Stromal cell of bone marrow (primary cell): ENCODE measurements at regions not wholly inside any gene's neighbourhood (a gene's known extent, or its start where the extent isn't known, plus 50 kb on each side); places are given as distances from the start of the nearest gene placed in this dataset.
"Not testable (repeated sequence)": the region's sequence is repeated elsewhere in the genome, so short reads cannot be mapped to it uniquely, and the experiment has no call there.

ENCODE experiments used
- DNase-seq: peaks from one replicate; pipeline ENCODE4 v3.0.0-alpha.2; 2012; ENCODE audit warnings: low read depth

DNA sequence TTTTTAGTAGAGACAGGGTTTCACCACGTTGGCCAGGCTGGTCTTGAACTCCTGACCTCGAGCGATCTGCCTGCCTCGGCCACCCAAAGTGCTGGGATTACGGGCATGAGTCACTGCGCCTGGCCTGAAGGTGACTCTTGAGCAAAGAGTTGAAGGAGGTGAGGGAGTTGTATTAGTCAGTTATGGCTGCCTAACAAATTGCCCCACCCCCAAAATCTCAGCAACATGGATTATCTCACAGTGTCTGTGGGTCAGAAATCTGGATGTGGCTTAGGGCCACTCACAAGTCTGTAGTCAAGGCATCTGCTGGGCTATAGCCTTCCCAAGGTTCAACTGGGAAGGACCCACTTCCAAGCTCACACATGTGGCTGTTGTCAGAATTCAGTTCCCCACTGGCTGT, 52.8 kb upstream of the ADGRE5 start:
- no peak for DNase-seq

DNA sequence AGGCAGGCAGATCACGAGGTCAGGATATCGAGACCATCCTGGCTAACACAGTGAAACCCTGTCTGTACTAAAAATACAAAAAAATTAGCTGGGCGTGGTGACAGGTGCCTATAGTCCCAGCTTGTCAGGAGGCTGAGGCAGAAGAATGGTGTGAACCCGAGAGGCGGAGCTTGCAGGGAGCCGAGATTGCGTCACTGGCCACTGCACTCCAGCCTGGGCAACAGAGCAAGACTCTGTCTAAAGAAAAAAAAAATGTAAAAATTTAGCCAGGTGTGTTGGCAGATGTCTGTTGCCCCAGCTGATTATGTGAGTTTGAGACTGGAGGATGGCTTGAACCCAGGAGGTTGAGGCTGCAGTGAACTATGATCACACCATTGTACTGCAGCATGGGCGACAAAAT, 54.2 kb upstream of the ADGRE5 start:
- DNase-seq: not testable (repeated sequence)

DNA sequence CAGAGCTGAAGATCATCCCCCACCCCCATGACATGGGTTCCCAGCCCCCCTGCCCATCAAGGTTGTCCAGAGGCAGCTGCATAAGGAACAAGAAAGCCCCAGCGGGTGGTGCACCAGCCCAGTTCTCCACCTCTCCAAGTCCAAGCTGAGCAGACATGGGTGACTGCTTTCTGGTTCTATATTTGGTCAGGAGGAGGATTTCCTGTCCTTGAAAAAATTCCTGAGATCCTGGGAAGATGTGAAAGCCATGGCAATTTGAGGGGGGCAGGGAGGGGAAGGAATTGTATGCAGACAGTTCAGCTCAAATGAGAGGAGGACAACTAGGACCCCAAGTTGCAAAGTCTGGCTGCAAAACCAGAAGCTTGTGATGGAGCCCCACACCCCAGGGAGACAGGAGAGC, 55.4 kb upstream of the ADGRE5 start:
- no peak for DNase-seq

DNA sequence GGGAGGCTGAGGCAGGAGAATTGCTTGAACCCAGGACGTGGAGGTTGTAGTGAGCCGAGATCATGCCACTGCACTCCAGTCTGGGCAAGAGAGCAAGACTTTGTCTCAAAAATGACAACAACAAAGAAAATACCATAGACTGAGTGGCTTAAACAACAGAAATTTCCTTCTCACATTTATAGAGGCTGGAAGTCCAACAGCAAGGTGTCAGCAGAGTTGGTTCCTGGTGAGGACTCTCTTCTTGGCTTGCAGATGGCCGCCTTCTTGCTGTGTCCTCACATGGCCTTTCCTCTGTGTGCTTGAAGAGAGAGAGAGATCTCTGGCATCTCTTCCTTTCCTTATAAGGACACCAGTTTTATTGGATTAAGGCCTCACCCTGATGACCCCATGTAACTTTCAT, 56.1 kb upstream of the ADGRE5 start:
- no peak for DNase-seq

DNA sequence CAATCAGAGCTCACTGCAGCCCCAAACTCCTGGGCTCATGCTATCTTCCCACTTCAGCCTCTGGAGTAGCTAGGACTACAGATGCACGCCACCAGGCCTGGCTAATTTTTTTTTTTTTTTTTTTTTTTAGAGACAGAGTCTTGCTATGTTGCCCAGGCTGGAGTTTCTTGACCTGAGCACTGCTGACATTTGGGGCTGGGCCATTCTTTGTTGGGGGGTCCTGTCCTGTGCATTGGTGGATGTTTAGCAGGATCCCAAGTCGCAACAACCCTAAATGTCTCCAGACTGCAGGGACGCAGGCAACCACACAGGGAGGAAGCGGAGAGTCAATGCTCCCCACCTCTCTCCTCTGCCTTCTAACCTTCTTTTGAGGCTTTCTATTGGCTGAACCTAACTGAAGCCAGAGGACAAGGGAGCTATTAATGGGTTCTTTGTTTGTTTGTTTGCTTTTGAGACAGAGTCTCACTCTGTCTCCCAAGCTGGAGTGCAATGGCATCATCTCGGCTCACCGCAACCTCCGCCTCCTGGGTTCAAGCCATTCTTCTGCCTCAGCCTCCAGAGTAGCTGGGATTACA, 58.3 kb upstream of the ADGRE5 start:
- no peak for DNase-seq

DNA sequence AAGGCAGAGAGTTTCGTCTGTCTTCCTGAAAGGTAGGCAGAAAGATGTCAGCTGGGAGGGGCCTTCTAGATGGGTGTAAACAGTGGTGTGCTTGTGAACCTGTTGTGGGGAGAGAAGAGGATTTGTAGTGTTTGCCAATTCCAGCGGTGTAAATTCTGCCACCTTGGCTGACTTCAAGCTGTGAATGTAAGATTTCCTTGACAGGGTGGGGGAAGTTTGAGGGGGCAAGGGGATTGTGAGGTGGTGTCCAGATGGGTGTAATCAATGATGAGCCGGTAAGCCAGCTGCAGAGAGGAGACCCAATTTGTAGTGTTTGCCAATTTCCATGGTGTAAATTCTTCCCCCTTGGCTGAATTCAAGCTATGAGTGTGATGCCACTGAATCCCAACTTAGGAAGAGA, 61.0 kb upstream of the ADGRE5 start:
- no peak for DNase-seq

DNA sequence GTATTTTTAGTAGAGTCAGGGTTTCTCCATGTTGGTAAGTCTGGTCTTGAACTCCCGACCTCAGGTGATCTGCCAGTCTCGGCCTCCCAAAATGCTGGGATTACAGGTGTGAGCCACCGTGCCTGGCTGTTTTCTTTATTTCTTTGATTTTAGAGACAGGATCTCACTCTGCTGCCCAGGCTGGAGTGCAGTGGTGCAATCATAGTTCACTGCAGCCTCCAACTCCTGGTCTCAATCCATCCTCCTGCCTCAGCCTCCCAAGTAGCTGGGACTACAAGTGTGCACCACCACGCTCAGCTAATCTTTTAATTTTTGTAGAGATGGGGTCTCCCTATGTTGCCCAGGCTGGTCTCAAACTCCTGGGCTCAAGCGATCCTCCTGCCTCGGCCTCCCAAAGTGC, 61.5 kb upstream of the ADGRE5 start:
- not testable (repeated sequence) for DNase-seq

DNA sequence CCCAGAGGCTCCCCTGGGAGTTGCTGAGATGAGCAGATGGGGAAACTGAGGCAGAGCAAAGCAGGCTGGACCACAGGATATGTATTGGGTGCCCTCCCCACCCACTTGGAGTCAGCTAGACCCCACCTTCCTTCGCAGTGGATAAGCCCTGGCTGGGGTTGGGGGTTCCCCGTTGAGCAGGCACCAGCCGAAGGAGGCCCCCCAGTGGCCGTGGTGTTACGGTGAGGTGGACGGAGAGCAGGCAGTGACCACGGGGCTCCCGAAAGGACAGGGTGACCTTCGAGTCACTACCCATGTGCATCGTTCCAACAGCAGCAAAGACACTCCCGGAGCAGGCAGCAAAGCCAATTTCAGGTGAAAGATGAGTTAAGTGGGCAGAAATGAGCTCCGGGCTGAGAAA, 62.4 kb upstream of the ADGRE5 start:
- DNase-seq: no peak

DNA sequence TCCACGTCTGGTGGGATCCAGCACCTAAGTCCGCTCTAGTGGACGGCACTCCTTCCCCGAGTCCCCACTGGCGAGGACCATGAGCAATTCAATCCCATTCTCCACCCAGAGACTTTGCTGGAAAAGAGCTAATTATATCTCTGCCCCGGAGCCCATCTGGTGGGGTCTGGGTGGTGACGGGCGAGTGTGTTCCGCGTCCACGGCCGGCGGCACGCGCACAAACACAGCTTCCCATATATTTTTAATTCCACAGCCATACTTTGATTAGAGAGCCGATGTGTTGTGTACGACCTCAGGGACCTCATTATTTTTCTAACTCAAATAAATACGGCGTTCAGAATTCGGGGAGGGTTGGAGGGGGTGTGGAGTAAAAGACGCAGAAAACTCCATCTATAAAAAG, 64.1 kb upstream of the ADGRE5 start:
- DNase-seq: no peak

DNA sequence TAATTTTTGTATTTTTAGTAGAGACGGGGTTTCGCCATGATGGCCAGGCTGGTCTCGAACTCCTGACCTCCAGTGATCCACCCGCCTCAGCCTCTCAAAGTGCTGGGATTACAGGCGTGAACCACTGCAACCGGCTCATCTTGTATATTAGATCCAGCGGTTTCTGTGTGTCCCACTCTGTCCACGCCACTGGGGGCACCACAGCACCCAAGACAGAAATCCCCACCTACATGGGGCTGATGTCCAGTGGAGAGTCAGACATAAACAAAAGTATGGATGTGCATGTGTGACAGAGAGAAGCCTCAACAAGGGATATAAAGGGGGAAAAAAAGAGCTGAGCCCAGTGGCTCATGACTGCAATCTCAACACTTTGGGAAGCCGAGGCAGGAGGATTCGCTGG, 65.8 kb upstream of the ADGRE5 start:
- DNase-seq: no peak

DNA sequence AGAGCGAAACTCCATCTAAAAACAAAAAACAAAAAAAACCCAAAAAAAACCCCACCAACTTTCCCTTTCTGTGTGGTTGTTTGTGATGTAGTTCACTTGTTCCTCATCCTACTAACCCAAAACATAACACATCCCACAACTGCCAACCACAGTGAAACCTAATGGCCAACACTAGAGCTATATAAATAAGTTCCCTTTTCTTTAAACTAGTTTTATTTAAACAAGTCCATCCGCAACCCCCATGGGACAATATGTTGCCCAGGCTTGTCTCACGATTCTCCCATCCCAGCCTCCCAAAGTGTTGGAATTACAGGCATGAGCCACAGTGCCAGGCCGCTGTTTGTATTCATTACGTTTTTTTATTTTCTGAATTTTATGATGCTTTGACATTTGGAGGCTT, 71.2 kb upstream of the ADGRE5 start:
- peak; percentile 3 for DNase-seq

DNA sequence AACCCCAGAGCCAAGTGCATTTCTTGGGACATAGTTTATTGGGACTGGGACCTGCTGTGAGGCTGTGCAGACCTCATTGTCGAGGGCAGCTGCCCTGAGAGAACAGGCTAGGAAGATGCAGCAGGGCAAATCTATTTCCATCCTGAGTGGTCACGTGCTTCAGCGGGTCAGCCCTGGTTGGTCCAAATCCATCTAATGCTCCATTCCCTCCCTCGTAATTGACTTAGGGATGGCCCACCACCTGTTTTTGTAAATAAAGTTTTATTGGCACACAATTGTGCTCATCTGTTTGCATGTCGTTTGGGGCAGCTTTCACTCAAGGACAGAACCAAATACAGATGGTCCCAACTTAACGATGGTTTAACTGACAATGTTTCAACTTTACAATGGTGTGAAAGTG, 75.5 kb upstream of the ADGRE5 start:
- no peak for DNase-seq

DNA sequence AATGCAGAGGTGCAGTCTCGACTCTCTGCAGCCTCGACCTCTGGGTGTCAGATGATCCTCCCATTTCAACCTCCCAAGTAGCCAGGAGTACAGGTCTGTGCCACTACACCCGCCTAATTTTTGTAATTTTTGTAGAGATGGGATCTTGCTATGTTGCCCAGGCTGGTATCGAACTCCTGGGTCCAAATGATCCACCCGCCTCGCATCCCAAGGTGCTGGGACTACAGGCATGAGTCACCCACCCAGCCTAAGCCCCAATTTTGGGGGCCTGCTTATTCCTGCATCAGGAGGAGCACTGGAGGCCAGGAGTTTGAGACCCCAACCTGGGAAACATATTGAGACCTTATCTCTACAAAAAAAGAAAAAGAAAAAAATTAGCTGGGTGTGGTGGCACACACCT, 80.1 kb upstream of the ADGRE5 start:
- DNase-seq: no peak

DNA sequence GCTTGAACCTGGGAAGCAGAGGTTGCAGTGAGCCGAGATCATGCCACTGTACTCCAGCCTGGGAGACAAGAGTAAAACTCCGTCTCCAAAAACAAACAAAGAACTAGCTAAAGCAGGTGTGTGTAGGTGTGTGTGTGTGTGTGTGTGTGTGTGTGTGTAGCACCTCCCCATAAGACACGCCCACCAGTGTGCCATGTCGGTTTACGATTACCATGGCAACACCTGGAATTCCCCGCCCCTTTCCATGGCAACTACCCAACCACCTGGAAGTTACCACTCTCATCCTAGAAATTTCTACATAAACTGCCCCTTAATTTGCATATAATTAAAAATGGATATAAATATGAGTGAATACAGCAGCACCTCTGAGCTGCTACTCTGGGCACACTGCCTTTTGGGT, 80.9 kb upstream of the ADGRE5 start:
- no peak for DNase-seq

DNA sequence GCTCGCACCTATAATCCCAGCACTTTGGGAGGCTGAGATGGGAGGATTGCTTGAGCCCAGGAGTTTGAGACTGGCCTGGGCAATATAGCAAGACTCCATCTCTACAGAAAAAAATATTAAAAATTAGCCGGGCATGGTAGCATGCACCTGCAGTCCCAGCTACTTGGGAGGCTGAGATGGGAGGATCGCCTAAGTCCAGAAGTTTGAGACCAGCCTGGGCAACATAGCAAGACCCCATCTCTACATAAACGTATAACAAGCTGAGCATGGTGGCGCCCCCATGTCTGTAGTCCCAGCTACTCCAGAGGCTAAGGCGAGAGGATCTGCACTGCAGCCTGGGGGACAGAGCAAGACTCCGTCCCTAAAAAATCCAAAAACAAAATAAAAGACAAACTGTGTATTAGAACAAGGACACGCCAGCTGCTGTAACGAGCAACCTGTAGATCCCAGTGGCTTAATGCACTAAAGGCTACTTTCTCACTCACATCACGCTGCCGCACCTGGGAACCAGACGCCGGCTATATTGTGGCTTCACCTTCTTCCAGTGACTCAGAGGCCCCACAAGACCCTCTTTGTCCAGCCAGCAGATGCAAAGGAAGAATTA, 81.9 kb upstream of the ADGRE5 start:
- not testable (repeated sequence) for DNase-seq

DNA sequence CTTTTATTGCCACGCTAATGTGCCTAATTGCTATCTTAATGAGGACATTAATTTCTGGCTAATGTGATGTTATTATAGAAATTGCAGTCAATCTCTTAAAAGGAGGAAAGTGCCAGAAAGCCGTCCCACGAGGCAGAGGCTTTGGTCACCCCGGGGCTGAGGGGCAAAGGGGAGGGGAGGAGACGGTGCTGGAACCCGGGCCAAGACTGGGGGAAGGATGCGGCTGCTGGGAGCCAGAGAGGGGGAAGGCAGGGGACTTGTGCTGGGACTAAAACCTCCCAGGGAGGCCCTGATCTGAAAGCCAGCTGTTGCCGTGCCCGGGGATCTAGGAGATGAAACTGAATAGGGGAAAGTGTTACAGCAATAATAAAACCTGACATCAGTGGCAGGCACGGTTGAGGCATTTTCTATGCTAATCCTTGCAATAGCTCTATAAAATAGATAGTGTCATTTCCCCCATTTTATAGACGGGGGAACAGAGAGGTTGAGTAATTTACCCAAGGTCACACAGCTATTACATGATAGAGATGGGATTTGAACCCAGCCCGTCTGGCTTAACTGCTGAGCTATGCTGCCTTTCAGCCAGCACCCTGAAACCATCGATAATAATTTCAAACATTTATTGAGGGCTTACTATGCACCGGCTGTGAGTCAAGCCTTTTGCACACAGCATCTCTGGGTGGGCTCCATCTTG, 83.2 kb upstream of the ADGRE5 start:
- DNase-seq: not testable (repeated sequence)

DNA sequence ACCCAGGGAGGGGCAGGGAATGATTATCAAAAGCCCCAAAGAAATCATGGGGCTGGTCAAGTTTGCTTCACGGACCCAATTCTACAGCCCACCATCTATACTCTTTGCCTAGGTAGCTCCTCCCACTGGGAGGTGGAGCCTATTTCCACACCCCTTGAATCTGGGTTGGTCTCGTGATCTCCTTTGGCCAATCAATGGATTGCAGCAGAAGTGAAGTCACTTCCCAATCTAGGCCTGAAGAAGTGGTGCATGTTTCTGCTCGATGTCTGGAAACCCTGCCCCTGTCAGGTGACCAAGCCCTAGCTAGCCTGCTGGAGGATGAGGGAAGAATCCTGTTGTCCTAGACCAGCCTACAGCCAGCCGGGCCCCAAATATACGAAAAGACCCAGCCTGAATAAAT, 86.3 kb upstream of the ADGRE5 start:
- DNase-seq: not testable (repeated sequence)

DNA sequence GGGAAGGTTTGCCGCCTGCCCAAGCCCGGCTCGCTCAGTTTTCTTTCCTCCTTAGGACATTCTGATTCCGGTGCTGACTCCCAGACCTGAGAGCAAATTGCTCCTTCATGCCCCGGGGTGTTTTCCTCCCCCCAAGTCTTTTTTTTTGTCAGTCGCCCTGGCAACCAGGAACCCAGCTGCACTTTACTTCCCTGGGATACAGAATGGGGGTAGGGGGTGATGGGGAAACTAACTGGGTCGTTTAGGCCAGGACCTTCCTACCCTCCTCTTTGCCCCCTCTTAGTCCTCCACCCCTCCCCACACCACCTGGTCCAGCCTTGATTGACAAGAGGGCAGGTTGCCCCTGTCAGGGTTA, 87.5 kb upstream of the ADGRE5 start:
- not testable (repeated sequence) for DNase-seq

DNA sequence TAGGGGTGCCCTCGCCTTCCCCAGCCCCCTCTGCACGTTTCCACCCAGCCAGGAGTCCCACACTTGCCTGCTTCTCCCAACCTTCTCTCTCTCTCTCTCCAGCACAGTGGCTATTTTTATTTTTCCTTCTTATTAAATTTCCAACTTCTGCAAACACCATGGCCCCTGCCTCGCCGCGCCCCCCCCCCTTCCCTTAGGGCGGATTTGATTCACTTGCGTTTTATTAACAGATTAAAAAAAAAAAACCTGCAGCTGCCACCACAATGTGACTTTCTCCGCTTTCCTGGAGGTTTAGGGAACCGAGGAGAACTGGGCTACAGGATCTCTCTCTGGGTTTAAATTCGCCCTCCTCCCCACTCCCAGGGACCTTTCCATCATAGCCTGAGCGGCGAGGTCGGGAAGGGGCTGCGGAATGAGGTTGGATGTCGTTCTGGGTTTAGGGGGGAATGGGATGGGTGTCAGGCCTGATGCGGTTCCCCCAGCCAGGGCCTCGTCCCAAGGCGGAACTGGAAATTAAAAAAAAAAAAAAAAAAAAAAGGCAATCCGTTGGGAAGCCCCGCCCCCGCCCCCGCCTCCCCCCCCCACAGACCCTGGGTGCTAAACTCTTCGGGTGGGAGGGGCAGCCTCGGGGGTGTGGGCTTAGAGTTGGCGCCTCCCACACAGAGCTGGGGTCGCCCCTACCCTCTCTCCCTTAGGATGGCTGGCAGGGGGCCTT, 87.3 kb upstream of the ADGRL1 start:
- DNase-seq: not testable (repeated sequence)

DNA sequence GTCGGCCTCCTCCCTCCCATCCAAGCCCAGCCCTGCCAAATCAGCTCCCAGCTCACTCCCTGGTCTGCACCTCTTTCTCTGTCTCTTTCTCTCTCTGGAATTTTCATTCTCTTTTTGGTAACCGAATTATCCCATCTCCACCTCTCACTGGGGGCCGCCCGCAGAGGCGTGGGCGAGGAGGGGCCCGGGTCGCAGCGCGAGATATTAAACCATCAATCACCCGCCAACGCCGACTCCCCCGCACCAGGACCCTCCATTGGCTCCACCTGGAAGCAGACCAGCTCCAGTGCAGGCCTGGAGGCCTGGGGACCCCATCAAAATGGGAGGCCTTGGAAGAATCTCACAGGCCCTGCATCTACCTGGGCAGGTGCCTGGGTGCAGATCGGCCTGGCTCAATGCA, 83.8 kb upstream of the ADGRL1 start:
- not testable (repeated sequence) for DNase-seq

DNA sequence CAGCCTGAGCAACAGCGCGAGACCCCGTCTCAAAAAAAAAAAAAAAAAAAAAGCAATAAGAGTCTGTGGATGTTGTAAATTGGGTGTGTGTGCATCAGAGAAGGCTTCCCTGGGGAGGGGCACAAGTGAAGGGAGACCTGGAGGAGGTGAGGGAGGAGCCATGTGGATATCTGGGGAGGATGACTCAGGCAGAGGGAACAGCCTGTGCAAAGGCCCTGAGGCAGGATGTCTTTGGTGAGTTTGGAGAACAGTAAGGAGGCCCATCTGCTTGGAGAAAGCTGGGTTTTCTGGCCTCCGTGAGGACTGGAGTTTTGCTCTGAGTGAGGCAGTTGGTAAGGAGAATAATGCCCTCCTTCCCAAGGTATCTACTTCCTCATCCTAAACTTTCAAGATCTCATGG, 81.9 kb upstream of the ADGRL1 start:
- not testable (repeated sequence) for DNase-seq

DNA sequence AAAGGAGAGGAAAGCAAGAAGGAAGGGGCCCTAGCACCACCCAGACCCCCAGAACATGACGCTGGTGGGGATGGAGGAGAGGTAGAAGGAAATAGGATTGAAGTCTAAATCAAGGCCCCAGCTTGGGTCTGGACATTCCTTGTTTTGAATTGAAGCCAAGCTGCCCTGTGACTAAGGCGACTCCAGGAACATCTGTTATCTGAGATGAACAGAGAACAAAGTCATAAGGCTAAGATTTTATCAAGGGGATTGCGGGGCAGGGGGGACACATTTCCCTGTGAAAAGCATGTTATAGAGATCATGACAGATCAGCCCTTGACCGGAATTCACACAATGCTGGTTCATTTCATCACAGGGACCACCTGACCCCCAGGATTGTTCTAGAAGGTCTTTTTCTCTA, 80.6 kb upstream of the ADGRL1 start:
- DNase-seq: not testable (repeated sequence)

DNA sequence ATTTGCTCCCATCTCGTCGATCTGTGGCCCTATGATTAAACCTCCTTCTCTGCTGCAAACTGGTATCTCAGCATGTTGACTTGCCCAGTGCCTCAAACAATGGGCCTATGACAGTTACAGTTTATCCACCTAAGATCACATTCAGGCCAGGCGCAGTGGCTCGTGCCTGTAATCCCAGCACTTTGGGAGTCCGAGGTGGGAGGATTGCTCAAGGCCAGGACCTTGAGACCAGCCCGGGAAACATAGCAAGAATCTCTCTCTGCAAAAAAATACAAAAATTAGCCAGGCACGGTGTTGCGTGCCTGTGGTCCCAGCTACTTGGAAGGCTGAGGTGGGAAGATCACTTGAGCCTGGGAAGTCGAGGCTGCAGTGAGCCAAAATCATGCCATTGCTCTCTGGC, 79.8 kb upstream of the ADGRL1 start:
- not testable (repeated sequence) for DNase-seq
